ENCODE measurements at regions not wholly inside any gene's neighbourhood (a gene's known extent, or its start where the extent isn't known, plus 50 kb on each side); places are given as distances from the start of the nearest gene placed in this dataset.

GRCh38 chr14:42742084-42742483, 1135.4 kb downstream of the LRFN5 start:
- no peak for DNase-seq (ENCODE audit: low spot score)

- DNase-seq (ENCODE audit: low spot score): no peak
These were observed 1129.7 kb downstream of the LRFN5 start for GRCh38 chr14:42736408-42736807.

GRCh38 chr14:42734041-42734440, 1127.4 kb downstream of the LRFN5 start:
- DNase-seq (ENCODE audit: low spot score): no peak

GRCh38 chr14:42732005-42732404, 1125.3 kb downstream of the LRFN5 start:
- DNase-seq (ENCODE audit: low spot score): no peak

- DNase-seq (ENCODE audit: low spot score): no peak
These were observed 1124.8 kb downstream of the LRFN5 start for GRCh38 chr14:42731480-42731879.

GRCh38 chr14:42729681-42730080, 1123.0 kb downstream of the LRFN5 start:
- no peak for DNase-seq (ENCODE audit: low spot score)

- no peak for DNase-seq (ENCODE audit: low spot score)
These were observed 1112.7 kb downstream of the LRFN5 start for GRCh38 chr14:42719391-42719790.

- DNase-seq (ENCODE audit: low spot score): no peak
These were observed 1108.6 kb downstream of the LRFN5 start for GRCh38 chr14:42715316-42715715.

GRCh38 chr14:42710071-42710470, 1103.4 kb downstream of the LRFN5 start:
- DNase-seq (ENCODE audit: low spot score): no peak

GRCh38 chr14:42703501-42703900, 1096.8 kb downstream of the LRFN5 start:
- no peak for DNase-seq (ENCODE audit: low spot score)

GRCh38 chr14:42687421-42687820, 1080.7 kb downstream of the LRFN5 start:
- DNase-seq (ENCODE audit: low spot score): no peak

- DNase-seq (ENCODE audit: low spot score): no peak
These were observed 1077.0 kb downstream of the LRFN5 start for GRCh38 chr14:42683707-42684106.

- DNase-seq (ENCODE audit: low spot score): no peak
These were observed 1070.0 kb downstream of the LRFN5 start for GRCh38 chr14:42676636-42677035.

GRCh38 chr14:42673963-42674362, 1067.3 kb downstream of the LRFN5 start:
- no peak for DNase-seq (ENCODE audit: low spot score)

GRCh38 chr14:42671636-42672035, 1065.0 kb downstream of the LRFN5 start:
- DNase-seq (ENCODE audit: low spot score): no peak

GRCh38 chr14:42665083-42665482, 1058.4 kb downstream of the LRFN5 start:
- no peak for DNase-seq (ENCODE audit: low spot score)

- no peak for DNase-seq (ENCODE audit: low spot score)
These were observed 1057.5 kb downstream of the LRFN5 start for GRCh38 chr14:42664190-42664589.

- DNase-seq (ENCODE audit: low spot score): no peak
These were observed 1048.0 kb downstream of the LRFN5 start for GRCh38 chr14:42654707-42655106.

- no peak for DNase-seq (ENCODE audit: low spot score)
These were observed 1036.1 kb downstream of the LRFN5 start for GRCh38 chr14:42642787-42643186.

GRCh38 chr14:42633504-42634095, 1026.9 kb downstream of the LRFN5 start:
- no peak for DNase-seq (ENCODE audit: low spot score)

GRCh38 chr14:42629553-42629952, 1022.9 kb downstream of the LRFN5 start:
- DNase-seq (ENCODE audit: low spot score): no peak

GRCh38 chr14:42628602-42629001, 1021.9 kb downstream of the LRFN5 start:
- DNase-seq (ENCODE audit: low spot score): no peak

- DNase-seq (ENCODE audit: low spot score): no peak
These were observed 1020.3 kb downstream of the LRFN5 start for GRCh38 chr14:42626986-42627385.

GRCh38 chr14:42624980-42625761, 1018.5 kb downstream of the LRFN5 start:
- DNase-seq (ENCODE audit: low spot score): no peak
